ENCODE measurements at regions not wholly inside any gene's neighbourhood (a gene's known extent, or its start where the extent isn't known, plus 50 kb on each side); places are given as distances from the start of the nearest gene placed in this dataset.
"Not testable (repeated sequence)": the region's sequence is repeated elsewhere in the genome, so short reads cannot be mapped to it uniquely, and the experiment has no call there.

DNA sequence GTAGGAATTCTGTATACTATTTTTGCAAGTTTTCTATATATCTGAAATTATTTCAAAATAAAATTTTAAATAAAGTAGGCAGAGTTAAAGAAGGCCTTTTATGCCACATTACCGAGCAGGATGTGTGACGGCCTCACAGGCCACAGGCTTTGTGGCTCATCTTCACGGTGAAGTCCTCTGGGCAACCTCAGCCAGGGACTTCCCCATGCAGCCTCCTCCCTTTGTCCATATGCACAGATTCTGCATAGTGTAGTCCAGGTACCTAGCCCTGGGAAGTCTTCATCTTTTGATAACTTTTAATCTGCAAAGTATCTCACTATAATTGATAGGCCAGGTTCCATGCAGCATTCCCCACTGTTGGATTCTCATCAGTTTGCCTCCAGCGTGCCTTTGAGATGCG is 62.8 kb downstream of the ARHGAP11B start:
- H3K4me3 ChIP-seq (ENCODE audit: low read depth, low read length), result not testable (repeated sequence)

DNA sequence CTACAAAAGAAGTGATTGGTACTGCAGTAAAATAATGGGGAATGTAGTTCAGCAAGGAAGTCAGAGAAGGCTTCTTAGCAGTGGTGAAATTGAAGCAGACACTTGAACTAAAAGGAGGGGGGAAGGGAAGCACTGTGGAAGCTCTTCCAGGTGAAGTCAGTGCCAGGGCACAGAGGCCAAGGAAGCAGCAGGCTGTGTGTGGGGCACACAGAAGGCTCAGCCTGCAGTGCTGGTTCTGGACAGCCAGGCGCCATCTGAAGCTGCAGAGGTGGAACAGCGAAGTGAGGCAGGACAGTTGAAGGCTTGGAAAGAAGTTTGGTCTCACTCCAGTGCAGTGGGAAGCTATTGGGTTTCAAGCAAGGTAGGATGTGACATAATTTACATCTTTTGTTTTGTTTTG is 64.2 kb downstream of the ARHGAP11B start:
- not testable (repeated sequence) for H3K4me3 ChIP-seq (ENCODE audit: low read depth, low read length)

DNA sequence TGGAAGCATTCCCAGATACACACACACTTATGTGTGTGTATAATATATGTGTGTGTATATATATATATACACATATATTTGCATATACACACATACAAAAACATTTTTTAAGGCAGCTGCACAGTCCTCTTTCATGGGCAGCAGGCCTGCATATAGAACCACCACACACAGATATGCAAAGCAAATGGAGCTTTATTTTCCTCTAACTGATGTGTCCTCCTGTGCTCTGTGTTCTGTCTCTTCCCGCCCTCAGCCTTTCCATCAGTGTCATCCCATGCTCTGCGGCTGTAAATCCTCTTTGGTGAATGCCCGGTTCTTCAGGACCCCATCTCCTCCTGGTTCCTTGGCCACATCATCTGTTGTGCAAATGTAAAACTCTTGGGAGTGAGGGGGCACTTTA is 69.9 kb downstream of the ARHGAP11B start:
- not testable (repeated sequence) for H3K4me3 ChIP-seq (ENCODE audit: low read depth, low read length)

DNA sequence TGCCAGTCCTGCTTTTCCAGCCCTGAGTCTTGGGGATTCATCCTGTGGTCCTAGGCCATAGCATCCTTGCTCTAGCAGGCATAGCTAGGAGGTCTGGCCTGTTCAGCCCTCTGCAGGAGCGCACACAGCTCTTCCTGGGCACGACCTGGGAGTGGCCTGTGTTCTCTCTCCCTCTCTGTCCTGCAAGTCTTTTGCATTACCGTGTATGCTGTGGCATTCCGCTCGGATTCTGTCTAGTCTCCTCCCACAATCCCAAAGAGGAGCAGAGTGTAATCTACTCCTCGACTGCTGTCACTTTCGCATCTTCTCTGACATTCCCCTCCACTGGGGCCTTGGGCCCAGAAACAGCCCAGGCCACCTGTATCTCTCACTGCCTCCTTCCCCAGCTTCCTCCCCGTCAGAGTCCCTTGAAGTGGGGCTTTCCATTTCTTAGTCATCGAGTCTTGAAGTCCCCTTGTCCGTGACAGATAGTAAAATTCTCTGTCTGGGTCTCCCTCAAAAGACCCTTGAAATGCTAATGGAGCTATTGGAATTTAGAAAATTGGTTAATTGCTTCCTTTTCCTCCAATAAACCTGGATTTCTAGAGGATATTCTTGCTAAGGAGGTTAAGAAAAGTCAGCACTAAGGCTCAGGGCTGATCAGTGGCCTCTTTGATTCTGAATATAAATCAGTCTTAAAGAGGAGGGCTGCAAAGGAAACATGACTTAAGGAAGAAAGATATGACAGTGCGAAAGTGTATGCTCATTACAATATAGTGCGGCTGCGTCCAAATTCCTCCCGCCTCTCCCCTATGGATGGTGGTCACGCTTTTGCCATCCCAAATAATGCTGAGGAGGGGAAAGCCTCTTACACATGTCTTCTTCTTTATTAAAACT is 70.7 kb downstream of the ARHGAP11B start:
- not testable (repeated sequence) for H3K4me3 ChIP-seq (ENCODE audit: low read depth, low read length)

DNA sequence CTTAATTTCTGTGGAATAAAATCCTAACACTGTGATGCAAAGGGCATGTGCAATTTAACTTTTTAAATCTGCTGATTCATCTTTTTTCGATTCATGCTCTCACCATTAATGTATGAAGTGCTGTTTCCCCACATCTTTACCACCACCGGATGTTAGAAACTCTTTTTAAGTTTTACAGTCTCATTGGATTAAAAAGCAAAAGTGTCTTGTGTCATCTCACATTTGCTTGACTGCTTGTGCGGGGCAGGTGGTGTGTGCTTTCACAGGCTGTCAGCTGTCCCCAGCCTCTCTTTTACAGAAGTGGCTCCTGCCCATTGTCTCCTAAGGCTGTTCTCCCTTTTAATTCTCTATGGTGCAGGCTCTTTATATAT is 71.4 kb downstream of the ARHGAP11B start:
- not testable (repeated sequence) for H3K4me3 ChIP-seq (ENCODE audit: low read depth, low read length)

DNA sequence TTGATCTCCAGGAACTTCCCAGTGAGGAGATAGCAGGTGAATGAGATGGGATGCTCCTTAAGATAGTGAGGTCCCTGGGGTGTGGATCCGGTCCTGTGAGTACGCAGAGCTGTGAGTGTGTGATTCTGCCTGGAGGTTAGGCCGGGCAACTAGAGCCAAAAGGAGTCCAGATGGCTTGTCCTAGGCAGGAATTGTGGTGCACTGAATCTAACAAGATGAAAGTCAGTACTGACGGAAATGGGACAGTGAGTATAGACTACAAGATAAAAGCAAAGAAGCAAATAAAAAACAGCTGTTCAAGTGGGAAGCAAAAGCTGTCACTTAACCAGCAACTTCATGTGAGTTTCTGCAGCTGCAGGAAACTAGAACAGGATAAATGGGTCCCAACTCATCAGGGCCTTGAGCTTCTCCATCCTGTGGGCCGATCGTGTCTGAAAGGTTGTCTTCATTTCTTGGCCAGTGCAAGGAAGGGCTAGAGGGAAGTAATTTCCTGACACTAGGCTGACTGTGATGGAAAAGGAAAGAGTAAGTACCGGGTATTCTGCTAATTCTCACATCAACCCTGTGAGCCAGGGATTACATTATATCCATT is 74.2 kb downstream of the ARHGAP11B start:
- not testable (repeated sequence) for H3K4me3 ChIP-seq (ENCODE audit: low read depth, low read length)

DNA sequence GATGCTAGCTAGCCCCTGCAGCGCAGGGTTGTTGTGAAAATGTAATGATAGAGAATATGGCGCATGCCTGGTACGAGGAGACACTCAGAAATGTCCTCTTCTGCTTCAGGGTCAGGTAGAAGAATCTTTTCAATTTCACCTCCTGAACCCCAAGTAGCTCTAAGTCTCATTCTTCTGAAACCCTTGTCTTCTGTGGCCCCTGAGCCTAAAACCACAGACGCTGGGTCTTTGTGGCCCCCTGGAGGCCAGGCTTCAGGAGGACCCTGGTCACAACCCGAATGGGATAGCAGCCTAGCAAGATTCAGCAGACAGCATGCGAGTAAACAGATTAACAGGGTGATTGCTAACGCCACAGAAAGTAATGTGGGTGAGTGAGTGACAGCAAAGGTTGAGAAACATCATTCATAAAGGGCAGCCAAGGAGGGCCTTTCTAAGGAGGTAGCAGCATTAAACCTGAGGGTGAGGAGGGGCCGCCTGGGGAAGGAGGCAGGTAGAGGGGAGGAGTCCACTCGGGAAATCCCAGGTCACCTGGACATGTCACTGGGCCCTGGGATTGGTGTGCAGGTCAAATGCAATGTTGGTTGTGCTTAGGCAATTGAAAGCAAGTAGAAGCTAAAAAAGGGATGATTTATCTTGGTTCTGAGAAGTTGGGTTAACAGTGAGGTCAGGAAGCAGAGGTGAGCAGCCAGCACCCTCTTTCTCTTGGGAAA is 82.2 kb downstream of the ARHGAP11B start:
- not testable (repeated sequence) for H3K4me3 ChIP-seq (ENCODE audit: low read depth, low read length)

DNA sequence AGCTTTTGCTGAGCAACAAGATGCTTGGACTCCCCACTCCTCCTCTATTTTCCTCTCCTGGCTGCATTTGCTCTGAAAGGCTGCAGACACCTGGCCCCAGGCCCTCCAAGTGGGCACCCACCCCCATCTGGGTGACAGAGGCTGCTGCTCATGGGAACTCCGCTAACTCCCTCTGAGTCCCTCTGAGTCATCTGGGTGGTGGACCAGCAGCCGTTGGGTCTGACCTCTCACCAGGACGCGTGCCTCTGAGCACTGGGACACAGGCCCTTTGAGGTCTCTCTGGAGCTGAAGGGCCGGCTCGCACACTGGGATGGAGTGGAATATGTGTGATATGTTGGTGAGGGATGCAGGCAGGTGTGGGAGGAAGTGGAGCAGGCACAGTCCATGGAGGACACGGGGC is 82.9 kb downstream of the ARHGAP11B start:
- H3K4me3 ChIP-seq (ENCODE audit: low read depth, low read length), result not testable (repeated sequence)

DNA sequence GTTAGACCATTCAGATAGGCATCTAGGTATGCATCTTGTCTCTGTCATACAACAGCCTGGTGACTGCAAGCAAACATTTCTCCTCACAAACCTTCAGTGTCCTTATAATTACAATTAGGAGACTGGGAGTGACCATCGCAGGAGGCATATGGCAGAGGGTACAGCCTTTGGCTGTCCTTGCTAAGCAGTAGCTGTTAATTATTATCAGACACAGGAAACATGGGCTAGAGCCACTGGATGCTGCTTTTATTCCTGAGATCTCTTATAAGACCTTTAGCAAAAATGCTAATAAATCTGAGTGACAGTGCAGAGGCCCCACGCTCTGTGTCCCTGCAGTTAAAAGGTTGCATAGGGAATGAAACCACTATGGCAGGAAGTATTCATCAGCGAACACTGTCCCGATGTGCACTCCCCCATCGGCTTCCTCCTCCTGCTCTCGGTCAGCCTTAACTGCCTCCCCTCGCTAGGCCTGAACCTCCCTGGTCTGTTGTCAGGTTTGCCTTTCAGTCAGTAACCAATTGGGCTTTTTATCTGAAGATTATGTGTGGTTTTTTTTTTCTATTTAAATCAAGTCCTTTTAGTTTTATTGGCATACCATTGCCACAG is 92.2 kb downstream of the ARHGAP11B start:
- not testable (repeated sequence) for H3K4me3 ChIP-seq (ENCODE audit: low read depth, low read length)

DNA sequence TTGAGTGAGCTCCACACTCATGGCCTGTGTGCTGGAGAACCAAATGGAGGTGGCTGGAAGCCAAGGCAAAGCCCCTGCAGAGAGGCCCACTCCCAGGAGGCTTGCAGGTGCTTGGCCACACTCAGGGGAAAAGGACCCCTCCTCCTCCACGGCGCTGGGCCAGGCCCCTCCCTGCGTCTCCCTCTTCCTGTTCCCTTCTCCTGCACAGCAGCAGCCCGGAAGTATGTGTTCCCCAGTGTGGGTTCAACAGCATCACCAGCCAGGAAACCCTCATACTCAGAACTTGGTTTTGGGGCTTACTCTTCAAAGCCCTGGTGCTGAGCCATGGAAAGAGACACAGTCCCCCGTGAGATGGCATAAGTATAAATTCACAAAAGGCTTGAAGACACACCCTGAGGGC is 93.4 kb downstream of the ARHGAP11B start:
- H3K4me3 ChIP-seq (ENCODE audit: low read depth, low read length), result not testable (repeated sequence)

DNA sequence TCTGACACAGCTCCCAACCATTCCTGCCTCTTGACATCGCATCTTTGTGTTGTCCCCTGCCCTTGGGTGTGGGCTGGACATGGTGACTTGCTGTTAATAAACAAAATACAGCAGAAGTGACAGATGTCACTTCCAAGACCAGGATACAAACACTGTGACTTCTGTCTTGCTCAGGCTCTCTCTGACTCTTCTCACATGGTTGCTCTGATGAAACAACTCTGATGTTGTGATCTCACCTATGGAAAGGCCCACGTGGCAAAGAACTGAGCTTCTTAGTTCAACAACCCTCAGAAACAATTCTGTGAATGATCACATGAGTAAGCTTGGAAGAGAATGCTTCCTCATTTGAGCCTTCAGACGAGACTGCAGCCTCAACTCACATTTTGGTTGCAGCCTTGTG is 94.9 kb downstream of the ARHGAP11B start:
- H3K4me3 ChIP-seq (ENCODE audit: low read depth, low read length), result not testable (repeated sequence)

DNA sequence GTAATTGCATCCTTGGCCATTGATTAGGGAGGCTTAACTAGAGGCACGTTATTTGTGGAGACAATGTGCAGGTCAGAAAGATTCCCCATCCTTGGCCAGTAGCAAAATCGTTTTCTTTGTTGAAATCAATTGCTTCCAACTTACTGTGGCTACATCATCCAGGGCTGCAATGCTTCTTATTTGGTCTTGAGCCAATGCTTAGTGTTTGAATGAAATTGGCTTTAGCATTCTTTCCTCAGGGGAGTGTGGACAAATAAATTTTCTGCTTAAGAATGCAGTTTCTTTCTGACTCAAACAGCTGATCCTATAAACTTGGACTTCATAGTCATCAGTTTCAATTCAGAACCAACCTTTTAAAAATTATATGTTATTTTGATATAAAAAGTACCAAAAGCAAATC is 95.6 kb downstream of the ARHGAP11B start:
- H3K4me3 ChIP-seq (ENCODE audit: low read depth, low read length), result not testable (repeated sequence)

DNA sequence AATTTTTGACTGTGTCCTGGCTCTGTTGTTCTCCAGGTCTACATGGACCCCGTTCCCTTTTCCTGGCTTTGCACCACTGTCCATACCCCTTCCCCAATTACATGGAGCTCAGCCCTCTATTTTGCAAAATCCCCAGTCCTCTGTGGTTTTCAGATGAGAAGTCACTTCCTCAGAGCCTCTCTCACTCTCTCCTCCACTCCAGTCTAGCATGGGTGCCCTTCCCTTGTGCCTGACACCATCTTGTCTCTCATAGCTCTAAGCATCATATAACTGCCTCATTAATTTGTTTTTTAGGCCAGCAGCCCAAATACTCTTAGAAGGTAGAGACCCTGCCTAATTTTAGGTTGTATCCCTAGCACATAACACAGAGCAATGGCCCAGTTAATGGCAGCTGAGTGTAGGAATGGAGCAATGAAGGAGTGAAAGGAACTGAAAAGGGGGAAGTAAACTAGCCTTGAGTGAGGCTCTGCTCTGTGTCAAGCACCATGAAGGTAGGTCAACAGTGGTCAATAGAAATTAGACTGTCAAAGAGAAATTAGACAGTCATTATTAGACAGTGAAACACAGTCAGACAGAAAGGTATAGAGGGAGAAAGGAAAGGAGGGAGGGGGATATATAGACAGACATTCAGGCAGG is 97.7 kb downstream of the ARHGAP11B start:
- H3K4me3 ChIP-seq (ENCODE audit: low read depth, low read length), result not testable (repeated sequence)

DNA sequence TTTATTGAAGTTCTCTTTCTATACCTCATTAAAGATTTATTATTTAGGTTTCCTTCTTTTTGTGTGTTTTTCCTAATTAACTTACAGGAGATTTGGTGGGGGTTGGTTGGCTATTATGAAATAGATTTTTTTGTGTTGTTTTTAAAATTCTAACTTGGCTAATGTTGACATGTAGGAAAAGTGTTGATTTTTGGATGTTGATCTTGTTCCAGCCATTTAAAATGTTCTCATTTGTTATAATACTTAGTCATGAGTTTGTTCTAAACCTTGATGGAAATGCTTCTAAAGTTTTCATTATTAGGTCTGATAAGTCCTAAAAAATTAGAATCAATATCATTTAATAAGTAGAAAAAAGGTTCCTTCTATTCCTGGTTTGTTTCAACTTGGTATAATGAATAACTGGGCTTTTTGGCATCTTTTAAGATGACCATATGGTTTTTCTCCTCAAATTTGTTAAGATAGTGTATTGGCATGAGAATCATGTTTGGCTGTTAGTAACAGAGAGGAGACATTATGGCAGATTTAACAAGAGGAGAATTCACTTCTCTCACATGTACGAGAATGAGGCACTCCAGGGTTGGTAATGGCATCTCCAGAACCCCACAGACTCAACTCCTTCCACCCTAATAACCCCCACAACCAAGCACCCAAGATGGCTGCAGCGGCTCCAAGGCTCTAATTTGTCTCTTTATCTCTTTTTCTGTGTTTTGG is 104.1 kb downstream of the ARHGAP11B start:
- not testable (repeated sequence) for H3K4me3 ChIP-seq (ENCODE audit: low read depth, low read length)

DNA sequence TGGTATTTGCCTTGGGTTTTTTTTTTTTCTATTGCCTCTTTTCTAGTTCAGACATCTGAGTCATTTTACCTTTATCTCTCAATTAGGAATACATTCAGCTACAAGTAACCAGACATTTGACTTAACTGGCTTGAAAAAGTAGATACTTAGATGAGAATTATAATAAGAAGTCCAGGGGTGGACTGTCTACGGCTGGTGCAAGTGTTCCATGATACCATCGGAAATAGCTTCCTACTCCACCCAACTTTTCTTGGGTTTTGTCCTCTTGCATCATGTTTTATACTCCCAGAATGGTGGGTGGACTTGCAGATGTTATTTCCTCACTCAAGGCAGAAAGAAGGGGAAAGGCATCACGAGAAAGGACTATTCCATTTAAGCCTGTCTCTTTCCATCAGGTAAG is 104.7 kb downstream of the ARHGAP11B start:
- not testable (repeated sequence) for H3K4me3 ChIP-seq (ENCODE audit: low read depth, low read length)

DNA sequence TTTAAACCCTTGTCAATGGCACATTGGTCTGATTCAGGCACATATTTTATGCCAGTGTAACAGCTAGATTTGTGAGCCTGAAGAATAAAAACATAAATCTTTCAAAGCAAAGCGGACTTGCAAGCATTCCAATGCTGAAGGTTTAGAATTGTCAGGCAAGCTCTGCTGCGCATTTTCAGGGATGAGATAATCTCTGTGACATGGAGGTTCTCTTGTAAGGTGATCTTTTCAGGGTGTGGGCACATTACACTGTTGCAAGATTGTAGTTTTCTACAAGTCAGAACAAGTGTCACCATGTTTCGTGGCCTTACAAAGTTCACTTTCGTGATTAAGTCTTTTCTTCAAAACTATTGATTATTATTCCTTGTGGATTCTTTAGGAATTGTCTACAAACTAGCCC is 106.2 kb downstream of the ARHGAP11B start:
- not testable (repeated sequence) for H3K4me3 ChIP-seq (ENCODE audit: low read depth, low read length)

DNA sequence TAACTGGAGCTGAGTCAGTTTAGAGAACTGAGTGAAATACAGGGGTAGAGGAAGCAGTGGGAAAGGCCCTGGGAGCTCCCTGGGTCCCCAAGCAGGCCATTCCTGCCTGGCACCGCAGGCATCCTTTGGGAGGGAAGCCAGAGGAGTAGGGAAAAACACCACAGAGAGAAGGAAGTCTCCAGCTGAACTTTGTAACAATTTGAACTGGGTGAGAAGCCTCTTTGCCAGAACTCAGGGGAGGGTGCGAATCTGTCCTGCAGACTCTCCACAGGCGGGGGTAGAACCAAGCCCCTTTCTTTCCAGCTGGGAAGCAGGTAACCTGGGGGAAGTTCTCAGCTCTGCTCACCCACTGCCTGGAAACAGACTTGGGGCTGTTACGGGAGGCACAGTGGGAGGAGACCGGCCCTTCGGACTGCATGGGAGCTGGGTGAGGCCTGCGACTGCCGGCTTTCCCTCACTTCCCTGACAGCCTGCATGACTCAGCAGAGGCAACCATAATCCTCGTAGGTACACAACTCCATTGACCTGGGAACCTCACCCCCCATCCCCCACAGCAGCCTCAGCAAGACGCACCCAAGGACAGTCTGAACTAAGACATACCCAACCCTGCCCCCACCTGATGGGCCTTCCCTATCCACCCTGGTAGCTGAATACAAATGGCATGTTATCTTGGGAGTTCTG is 110.1 kb downstream of the ARHGAP11B start:
- H3K4me3 ChIP-seq (ENCODE audit: low read depth, low read length), result not testable (repeated sequence)

DNA sequence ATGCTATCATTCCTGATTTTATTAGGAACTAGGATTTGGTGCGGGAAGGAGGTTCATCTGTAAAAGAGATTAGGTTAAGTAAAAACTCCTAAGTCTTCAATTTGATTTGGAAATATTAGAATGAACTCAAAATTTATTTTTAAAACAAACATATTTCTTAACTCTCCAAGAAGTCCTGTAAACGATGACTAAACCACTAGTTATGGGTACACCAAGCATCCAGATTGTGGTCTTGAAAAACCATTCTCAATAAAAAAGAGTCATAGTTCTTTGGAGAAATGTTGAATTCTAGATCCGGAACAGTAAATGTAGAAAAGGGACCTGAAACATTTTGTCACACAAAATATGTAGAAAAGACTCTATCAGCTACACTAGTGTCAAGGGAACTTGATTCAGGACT is 116.9 kb downstream of the ARHGAP11B start:
- not testable (repeated sequence) for H3K4me3 ChIP-seq (ENCODE audit: low read depth, low read length)

DNA sequence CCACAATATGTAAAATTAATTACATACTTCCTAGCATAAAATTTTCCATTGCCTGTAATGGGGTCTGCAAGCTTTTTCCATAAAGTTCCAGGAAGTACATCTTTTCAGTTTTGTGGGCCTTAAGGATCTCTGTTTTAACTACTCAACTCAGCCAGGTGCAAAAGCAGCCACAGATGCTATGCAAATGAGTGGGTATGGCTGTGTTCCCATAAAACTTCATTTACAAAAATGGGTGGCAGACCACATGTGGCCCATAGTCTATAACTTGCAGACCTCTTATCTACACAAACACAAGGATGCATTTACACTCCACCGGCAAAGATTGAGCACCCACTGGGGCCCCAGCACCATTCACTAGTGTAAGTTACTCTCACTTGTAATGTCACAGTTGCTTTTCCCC is 123.1 kb downstream of the ARHGAP11B start:
- H3K4me3 ChIP-seq (ENCODE audit: low read depth, low read length), result not testable (repeated sequence)
